Activated T-cell treated with anti-CD3 and anti-CD28 coated beads, Interleukin-2, amount 50 U/mL, for 72 hours (primary cell): ENCODE measurements at regions not wholly inside any gene's neighbourhood (a gene's known extent, or its start where the extent isn't known, plus 50 kb on each side); places are given as distances from the start of the nearest gene placed in this dataset.

Experiments
- ATAC-seq, 2 donors: fragments of 150-1000 bp; cut with Tn5 transposase; replicated peaks in 1 of 2; 2 replicates each; pipeline ENCODE4 v1.10.0; 2021; ENCODE audit warnings: moderate library complexity in 2 of 2, mild to moderate bottlenecking in 1 of 2
- DNase-seq, 2 donors: peaks; one replicate each; pipeline ENCODE4 v3.0.0; 2021 to 2022; ENCODE audit warnings: mixed read lengths in 1 of 2
- H3K27ac Mint-ChIP-seq: one replicate; pipeline ENCODE4 v1.8.0; 2022; ENCODE audit warnings: mild to moderate bottlenecking, moderate library complexity, mixed read lengths
- H3K27me3 Mint-ChIP-seq: one replicate; pipeline ENCODE4 v1.8.0; 2022; ENCODE audit warnings: low read depth, mixed read lengths
- H3K36me3 Mint-ChIP-seq, 2 donors: one replicate each; pipeline ENCODE4 v1.8.0; 2022; ENCODE audit warnings: mixed read lengths in 2 of 2, mild to moderate bottlenecking in 1 of 2; ENCODE audit not compliant: insufficient read depth in 2 of 2
- H3K4me1 Mint-ChIP-seq: one replicate; pipeline ENCODE4 v1.8.0; 2022; ENCODE audit warnings: low read depth, mixed read lengths
- H3K4me3 Mint-ChIP-seq, 2 donors: one replicate each; pipeline ENCODE4 v1.8.0; 2022; ENCODE audit warnings: mild to moderate bottlenecking in 2 of 2, mixed read lengths in 2 of 2, moderate library complexity in 2 of 2
- H3K9me3 Mint-ChIP-seq, 2 donors: one replicate each; pipeline ENCODE4 v1.8.0; 2022; ENCODE audit warnings: mixed read lengths in 2 of 2

GRCh38 chr21:35754583-35754982 lies 305.7 kb downstream of the SETD4 start:
- Mint-ChIP-seq H3K27ac (no peak overlapping the region), H3K4me3 (no peak overlapping the region), H3K27me3 (peaks cover 55% of the 10 kb centered on the region), H3K4me1 (no peaks in the 10 kb centered on the region), H3K36me3 (peaks cover 0 to 3% of the 10 kb centered on the region in 2 donors), H3K9me3 (peaks cover 1 to 3% of the 10 kb centered on the region in 2 donors)
- ATAC-seq, result no peak
- no peak for DNase-seq

- Mint-ChIP-seq H3K36me3 (peaks cover 0 to 3% of the 10 kb centered on the region in 2 donors), H3K4me1 (no peaks in the 10 kb centered on the region), H3K4me3 (no peak overlapping the region), H3K27ac (no peak overlapping the region), H3K9me3 (peaks cover 1 to 4% of the 10 kb centered on the region in 2 donors), H3K27me3 (peaks cover 55% of the 10 kb centered on the region)
- DNase-seq, result no peak
- no peak for ATAC-seq
These were observed 307.0 kb downstream of the SETD4 start for GRCh38 chr21:35753308-35753707.

GRCh38 chr21:35751171-35751570 lies 309.2 kb downstream of the SETD4 start:
- no peak overlapping the region for H3K4me3 Mint-ChIP-seq
- H3K4me1 Mint-ChIP-seq, result peaks cover 4% of the 10 kb centered on the region
- peaks cover 0 to 3% of the 10 kb centered on the region in 2 donors for H3K36me3 Mint-ChIP-seq
- H3K9me3 Mint-ChIP-seq, result peaks cover 1 to 4% of the 10 kb centered on the region in 2 donors
- no peak overlapping the region for H3K27ac Mint-ChIP-seq
- ATAC-seq, result no peak
- peaks cover 65% of the 10 kb centered on the region for H3K27me3 Mint-ChIP-seq
- DNase-seq, result no peak

- no peak overlapping the region for H3K4me3 Mint-ChIP-seq
- ATAC-seq (no peak), DNase-seq (no peak)
- H3K9me3 Mint-ChIP-seq, result peaks cover 1 to 4% of the 10 kb centered on the region in 2 donors
- no peak overlapping the region for H3K27ac Mint-ChIP-seq
- H3K27me3 Mint-ChIP-seq, result peaks cover 59% of the 10 kb centered on the region
- peaks cover 0 to 3% of the 10 kb centered on the region in 2 donors for H3K36me3 Mint-ChIP-seq
- peaks cover 15% of the 10 kb centered on the region for H3K4me1 Mint-ChIP-seq
These were observed 310.4 kb downstream of the SETD4 start for GRCh38 chr21:35749904-35750303.

- no peak for DNase-seq
- Mint-ChIP-seq H3K36me3 (peaks cover 0 to 3% of the 10 kb centered on the region in 2 donors), H3K9me3 (peaks cover 1 to 4% of the 10 kb centered on the region in 2 donors), H3K4me1 (peaks cover 16% of the 10 kb centered on the region), H3K27me3 (peaks cover 59% of the 10 kb centered on the region), H3K27ac (no peak overlapping the region), H3K4me3 (no peak overlapping the region)
- ATAC-seq, result no peak
These were observed 311.5 kb downstream of the SETD4 start for GRCh38 chr21:35748678-35749314.

- H3K4me3 Mint-ChIP-seq, result no peak overlapping the region
- peaks cover 30% of the 10 kb centered on the region for H3K27me3 Mint-ChIP-seq
- H3K4me1 Mint-ChIP-seq, result peaks cover 16% of the 10 kb centered on the region
- no peak overlapping the region for H3K27ac Mint-ChIP-seq
- no peaks in the 10 kb centered on the region for H3K36me3 Mint-ChIP-seq
- no peaks in the 10 kb centered on the region for H3K9me3 Mint-ChIP-seq
- no peak for DNase-seq
- no peak for ATAC-seq
These were observed 316.8 kb downstream of the SETD4 start for GRCh38 chr21:35743571-35743970.

GRCh38 chr21:35738347-35738961 lies 321.9 kb downstream of the SETD4 start:
- Mint-ChIP-seq H3K27me3 (peaks cover 10% of the 10 kb centered on the region), H3K9me3 (peaks cover 3 to 4% of the 10 kb centered on the region in 2 donors), H3K36me3 (no peaks in the 10 kb centered on the region), H3K4me1 (no peaks in the 10 kb centered on the region), H3K4me3 (no peak overlapping the region), H3K27ac (no peak overlapping the region)
- ATAC-seq (no peak), DNase-seq (no peak)

GRCh38 chr21:35737899-35738346 lies 322.4 kb downstream of the SETD4 start:
- Mint-ChIP-seq H3K4me3 (no peak overlapping the region), H3K9me3 (peaks cover 3 to 4% of the 10 kb centered on the region in 2 donors), H3K27me3 (peaks cover 7% of the 10 kb centered on the region), H3K36me3 (no peaks in the 10 kb centered on the region), H3K27ac (no peak overlapping the region), H3K4me1 (no peaks in the 10 kb centered on the region)
- DNase-seq, result no peak
- no peak for ATAC-seq

GRCh38 chr21:35737449-35737848 lies 322.9 kb downstream of the SETD4 start:
- DNase-seq (no peak), ATAC-seq (no peak)
- Mint-ChIP-seq H3K4me3 (no peak overlapping the region), H3K36me3 (no peaks in the 10 kb centered on the region), H3K27ac (no peak overlapping the region), H3K9me3 (peaks cover 3 to 4% of the 10 kb centered on the region in 2 donors), H3K27me3 (peaks cover 7% of the 10 kb centered on the region), H3K4me1 (no peaks in the 10 kb centered on the region)

- H3K27me3 Mint-ChIP-seq, result peaks cover 12% of the 10 kb centered on the region
- H3K4me1 Mint-ChIP-seq, result no peaks in the 10 kb centered on the region
- peaks cover 3 to 4% of the 10 kb centered on the region in 2 donors for H3K9me3 Mint-ChIP-seq
- no peak overlapping the region for H3K27ac Mint-ChIP-seq
- no peaks in the 10 kb centered on the region for H3K36me3 Mint-ChIP-seq
- no peak for DNase-seq
- no peak for ATAC-seq
- no peak overlapping the region for H3K4me3 Mint-ChIP-seq
These were observed 327.5 kb downstream of the SETD4 start for GRCh38 chr21:35732788-35733187.

- no peaks in the 10 kb centered on the region for H3K4me1 Mint-ChIP-seq
- ATAC-seq (no peak), DNase-seq (no peak)
- no peak overlapping the region for H3K4me3 Mint-ChIP-seq
- H3K27ac Mint-ChIP-seq, result no peak overlapping the region
- H3K9me3 Mint-ChIP-seq, result peaks cover 0 to 1% of the 10 kb centered on the region in 2 donors
- peaks cover 23% of the 10 kb centered on the region for H3K27me3 Mint-ChIP-seq
- no peaks in the 10 kb centered on the region for H3K36me3 Mint-ChIP-seq
These were observed 330.0 kb downstream of the SETD4 start for GRCh38 chr21:35730325-35730724.

- no peak overlapping the region for H3K27ac Mint-ChIP-seq
- H3K9me3 Mint-ChIP-seq, result no peaks in the 10 kb centered on the region
- no peak for DNase-seq
- H3K27me3 Mint-ChIP-seq, result peaks cover 30% of the 10 kb centered on the region
- H3K36me3 Mint-ChIP-seq, result no peaks in the 10 kb centered on the region
- no peak for ATAC-seq
- H3K4me3 Mint-ChIP-seq, result no peak overlapping the region
- no peaks in the 10 kb centered on the region for H3K4me1 Mint-ChIP-seq
These were observed 332.5 kb downstream of the SETD4 start for GRCh38 chr21:35727830-35728229.

GRCh38 chr21:35724156-35724555 lies 336.2 kb downstream of the SETD4 start:
- peaks cover 48% of the 10 kb centered on the region for H3K27me3 Mint-ChIP-seq
- H3K9me3 Mint-ChIP-seq, result peaks cover 0 to 4% of the 10 kb centered on the region in 2 donors
- H3K4me3 Mint-ChIP-seq, result no peak overlapping the region
- no peaks in the 10 kb centered on the region for H3K4me1 Mint-ChIP-seq
- ATAC-seq, result no peak
- no peaks in the 10 kb centered on the region for H3K36me3 Mint-ChIP-seq
- H3K27ac Mint-ChIP-seq, result no peak overlapping the region
- DNase-seq, result no peak

GRCh38 chr21:35721701-35722100 lies 338.6 kb downstream of the SETD4 start:
- Mint-ChIP-seq H3K4me1 (no peaks in the 10 kb centered on the region), H3K4me3 (no peak overlapping the region), H3K27me3 (peaks cover 40% of the 10 kb centered on the region), H3K27ac (no peak overlapping the region), H3K36me3 (no peaks in the 10 kb centered on the region), H3K9me3 (peaks cover 0 to 4% of the 10 kb centered on the region in 2 donors)
- no peak for DNase-seq
- no peak for ATAC-seq
